ENCODE measurements at regions not wholly inside any gene's neighbourhood (a gene's known extent, or its start where the extent isn't known, plus 50 kb on each side); places are given as distances from the start of the nearest gene placed in this dataset.

DNA sequence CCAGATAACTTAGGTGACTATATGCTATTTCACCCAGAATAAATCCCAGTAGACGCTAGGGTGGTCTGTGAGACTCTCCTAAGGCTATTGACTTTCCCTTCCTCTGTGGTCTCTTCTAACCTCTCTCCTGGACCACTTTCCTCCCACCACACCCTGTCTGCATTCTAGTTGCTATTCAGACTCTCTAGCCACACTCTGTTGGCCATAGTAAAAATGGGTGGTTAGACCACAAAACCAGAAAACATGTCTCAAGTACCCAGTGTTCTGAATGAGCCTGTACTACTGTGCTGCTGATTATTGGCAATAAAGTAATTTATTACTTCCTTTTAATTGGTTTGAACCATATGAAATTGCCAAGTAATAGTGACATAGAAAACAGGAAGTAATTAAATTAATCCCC, 240.8 kb downstream of the KIF20B start:
- no peak overlapping the region for H3K4me3 ChIP-seq (ENCODE audit: low read length)
- TF ChIP-seq, protein P1, sequence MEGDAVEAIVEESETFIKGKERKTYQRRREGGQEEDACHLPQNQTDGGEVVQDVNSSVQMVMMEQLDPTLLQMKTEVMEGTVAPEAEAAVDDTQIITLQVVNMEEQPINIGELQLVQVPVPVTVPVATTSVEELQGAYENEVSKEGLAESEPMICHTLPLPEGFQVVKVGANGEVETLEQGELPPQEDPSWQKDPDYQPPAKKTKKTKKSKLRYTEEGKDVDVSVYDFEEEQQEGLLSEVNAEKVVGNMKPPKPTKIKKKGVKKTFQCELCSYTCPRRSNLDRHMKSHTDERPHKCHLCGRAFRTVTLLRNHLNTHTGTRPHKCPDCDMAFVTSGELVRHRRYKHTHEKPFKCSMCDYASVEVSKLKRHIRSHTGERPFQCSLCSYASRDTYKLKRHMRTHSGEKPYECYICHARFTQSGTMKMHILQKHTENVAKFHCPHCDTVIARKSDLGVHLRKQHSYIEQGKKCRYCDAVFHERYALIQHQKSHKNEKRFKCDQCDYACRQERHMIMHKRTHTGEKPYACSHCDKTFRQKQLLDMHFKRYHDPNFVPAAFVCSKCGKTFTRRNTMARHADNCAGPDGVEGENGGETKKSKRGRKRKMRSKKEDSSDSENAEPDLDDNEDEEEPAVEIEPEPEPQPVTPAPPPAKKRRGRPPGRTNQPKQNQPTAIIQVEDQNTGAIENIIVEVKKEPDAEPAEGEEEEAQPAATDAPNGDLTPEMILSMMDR (conservative IDR thresholded peaks at IDR 0.05; ENCODE audit: low read length), result no peak
- no peak for DNase-seq (ENCODE audit: low read depth)

DNA sequence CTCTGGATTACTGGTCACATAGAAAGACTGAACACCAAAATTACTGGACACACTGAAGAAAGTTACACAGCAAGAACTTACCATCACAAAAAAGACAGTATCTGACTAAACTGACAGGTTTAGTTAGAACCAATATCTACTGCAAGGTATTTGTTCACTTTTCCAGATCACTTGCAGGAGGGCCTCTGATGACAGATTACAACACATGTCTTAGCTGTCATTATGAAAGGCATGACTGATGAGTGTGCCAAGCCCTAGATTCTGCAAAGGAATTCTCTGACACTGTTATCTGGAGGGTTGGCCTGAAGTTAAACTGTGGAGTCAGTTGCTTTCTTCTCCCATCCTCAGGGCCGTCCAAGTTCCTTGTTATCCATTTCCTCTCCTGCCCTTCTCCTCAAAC, 242.7 kb downstream of the KIF20B start:
- no peak for DNase-seq (ENCODE audit: low read depth)
- TF ChIP-seq, protein P1 (conservative IDR thresholded peaks at IDR 0.05; ENCODE audit: low read length), result no peak
- H3K4me3 ChIP-seq (ENCODE audit: low read length), result no peak overlapping the region

DNA sequence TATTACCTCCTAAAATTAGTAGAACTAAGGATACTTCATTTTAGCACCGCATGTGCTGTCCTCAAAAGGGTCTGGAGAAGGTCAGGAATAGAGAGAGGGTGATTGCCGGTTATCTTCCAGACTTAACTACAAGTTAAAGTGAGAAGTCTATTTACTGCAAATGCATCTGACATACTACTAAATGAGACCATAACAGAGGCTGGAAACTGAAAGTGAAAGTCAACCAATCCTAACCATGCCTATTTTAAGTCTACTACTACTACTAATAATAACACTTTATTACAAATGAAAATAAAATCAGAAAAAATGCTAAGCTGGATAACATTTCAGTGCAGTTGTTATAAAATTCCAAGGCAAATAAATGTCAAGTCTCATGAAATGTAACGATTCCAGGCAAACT, 244.7 kb downstream of the KIF20B start:
- DNase-seq (ENCODE audit: low read depth), result no peak
- TF ChIP-seq, protein P1 (conservative IDR thresholded peaks at IDR 0.05; ENCODE audit: low read length), result no peak
- H3K4me3 ChIP-seq (ENCODE audit: low read length), result peak overlapping the region; percentile 16; the same call in 1 of the 2 replicates

DNA sequence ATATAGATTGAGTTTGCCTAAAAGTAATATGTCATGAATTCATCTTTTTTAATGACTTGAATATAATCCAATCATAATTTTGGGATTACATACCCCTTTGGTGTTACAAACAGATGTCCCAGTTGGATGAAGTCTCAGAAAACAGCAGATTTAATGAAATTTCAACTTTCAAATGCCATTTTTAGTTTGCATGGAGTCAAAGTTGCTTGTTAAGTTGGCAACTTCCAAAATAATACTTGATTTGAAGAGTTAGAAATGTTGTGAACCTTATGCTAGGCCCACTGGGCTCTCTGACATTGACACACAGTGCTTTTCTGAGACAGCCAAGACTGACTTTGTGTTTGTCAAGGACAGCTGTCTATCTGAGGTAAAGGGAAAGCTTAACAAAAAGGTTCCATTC, 248.1 kb downstream of the KIF20B start:
- no peak overlapping the region for H3K4me3 ChIP-seq (ENCODE audit: low read length)
- TF ChIP-seq, protein P1 (conservative IDR thresholded peaks at IDR 0.05; ENCODE audit: low read length), result no peak
- DNase-seq (ENCODE audit: low read depth), result no peak

DNA sequence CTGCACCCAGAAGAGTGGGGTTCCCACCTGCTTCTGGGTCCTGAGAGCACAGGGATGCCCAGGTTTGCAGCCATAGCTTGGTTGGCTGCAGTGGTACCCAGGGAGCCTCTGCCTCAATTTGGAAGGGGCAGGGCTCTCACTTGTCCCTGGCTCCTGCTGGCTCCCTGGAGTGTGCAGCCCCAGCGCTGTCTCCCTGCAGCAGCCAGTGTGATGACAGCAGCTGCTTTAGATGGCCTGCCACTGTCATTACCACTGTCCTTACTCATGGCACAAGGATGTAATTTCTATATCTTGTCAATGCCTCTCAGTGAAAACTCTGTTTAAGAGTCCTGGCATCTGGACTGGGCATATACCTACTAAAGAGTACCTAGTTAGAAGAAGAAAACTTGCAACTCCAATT, 250.9 kb downstream of the KIF20B start:
- DNase-seq (ENCODE audit: low read depth), result no peak
- TF ChIP-seq, protein P1 (conservative IDR thresholded peaks at IDR 0.05; ENCODE audit: low read length), result no peak
- H3K4me3 ChIP-seq (ENCODE audit: low read length), result no peak overlapping the region

DNA sequence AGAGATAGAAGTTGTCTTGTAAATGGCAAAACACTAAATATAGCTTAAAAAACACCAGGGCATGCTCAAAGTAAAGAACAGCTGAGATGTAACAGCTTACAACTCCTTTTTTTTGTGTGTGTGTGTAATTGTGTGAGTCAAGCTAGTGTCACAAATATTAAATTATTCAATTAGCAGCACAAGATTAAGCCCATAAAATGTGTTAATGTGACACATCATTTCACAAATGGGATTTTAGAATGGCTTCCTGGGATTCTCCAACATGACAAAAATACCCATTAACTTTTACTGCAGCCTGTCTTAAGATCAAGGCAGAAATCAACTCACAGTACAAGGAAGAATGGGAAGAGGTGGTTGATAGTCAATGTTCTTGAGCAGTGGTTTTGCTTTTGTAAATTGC, 251.4 kb downstream of the KIF20B start:
- TF ChIP-seq, protein P1 (conservative IDR thresholded peaks at IDR 0.05; ENCODE audit: low read length), result no peak
- DNase-seq (ENCODE audit: low read depth), result no peak
- no peak overlapping the region for H3K4me3 ChIP-seq (ENCODE audit: low read length)

DNA sequence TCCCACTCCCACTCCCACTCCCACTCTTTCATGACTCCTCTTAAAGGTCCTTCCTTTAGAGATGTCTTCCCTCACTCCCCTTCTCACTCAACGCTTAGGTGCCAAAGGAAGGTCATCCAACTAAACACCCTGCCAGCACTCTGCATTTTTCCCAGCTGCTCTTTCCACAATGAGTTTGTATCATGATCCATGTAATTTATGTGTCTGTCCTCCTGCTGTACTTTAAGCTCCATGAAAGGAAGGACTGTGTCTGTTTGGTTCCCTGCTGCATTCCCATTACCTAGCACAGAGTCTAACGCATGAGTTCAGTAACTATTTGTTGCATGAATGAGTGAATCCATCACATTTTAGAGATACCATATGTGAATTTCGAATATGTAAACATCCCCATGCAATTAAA, 252.7 kb downstream of the KIF20B start:
- DNase-seq (ENCODE audit: low read depth), result no peak
- H3K4me3 ChIP-seq (ENCODE audit: low read length), result no peak overlapping the region
- TF ChIP-seq, protein P1 (conservative IDR thresholded peaks at IDR 0.05; ENCODE audit: low read length), result no peak
